ENCODE measurements at regions not wholly inside any gene's neighbourhood (a gene's known extent, or its start where the extent isn't known, plus 50 kb on each side); places are given as distances from the start of the nearest gene placed in this dataset.

- TF ChIP-seq CTCF (IDR thresholded peaks at IDR 0.05; ENCODE audit: insufficient read depth, low read depth, low read length, missing control alignments) = no peak
- no peak overlapping the region for H3K4me3 ChIP-seq (ENCODE audit: low read length)
- DNase-seq (ENCODE audit: low read depth) = no peak
Observed at GRCh38 chr9:82498541-82499317, 510.2 kb downstream of the SPATA31D1 start.

- TF ChIP-seq CTCF (IDR thresholded peaks at IDR 0.05; ENCODE audit: insufficient read depth, low read depth, low read length, missing control alignments) = no peak
- H3K4me3 ChIP-seq (ENCODE audit: low read length) = no peak overlapping the region
Observed at GRCh38 chr9:82499337-82499736, 510.8 kb downstream of the SPATA31D1 start.

GRCh38 chr9:82504620-82505019 lies 516.0 kb downstream of the SPATA31D1 start:
- no peak for TF ChIP-seq CTCF (IDR thresholded peaks at IDR 0.05; ENCODE audit: insufficient read depth, low read depth, low read length, missing control alignments)
- H3K4me3 ChIP-seq (ENCODE audit: low read length) = no peak overlapping the region
- peak; percentile 3 for DNase-seq (ENCODE audit: low read depth)

More at GRCh38 chr9:82499337-82499736, 510.8 kb downstream of the SPATA31D1 start:
- no peak for DNase-seq (ENCODE audit: low read depth)

- no peak overlapping the region for H3K4me3 ChIP-seq (ENCODE audit: low read length)
- no peak for TF ChIP-seq CTCF (IDR thresholded peaks at IDR 0.05; ENCODE audit: insufficient read depth, low read depth, low read length, missing control alignments)
- DNase-seq (ENCODE audit: low read depth) = no peak
Observed at GRCh38 chr9:82511626-82512025, 523.1 kb downstream of the SPATA31D1 start.

- no peak overlapping the region for H3K4me3 ChIP-seq (ENCODE audit: low read length)
- no peak for TF ChIP-seq CTCF (IDR thresholded peaks at IDR 0.05; ENCODE audit: insufficient read depth, low read depth, low read length, missing control alignments)
- DNase-seq (ENCODE audit: low read depth) = no peak
Observed at GRCh38 chr9:82512728-82513127, 524.2 kb downstream of the SPATA31D1 start.

GRCh38 chr9:82513242-82513751 lies 524.7 kb downstream of the SPATA31D1 start:
- TF ChIP-seq CTCF (IDR thresholded peaks at IDR 0.05; ENCODE audit: insufficient read depth, low read depth, low read length, missing control alignments) = no peak
- H3K4me3 ChIP-seq (ENCODE audit: low read length) = no peak overlapping the region
- no peak for DNase-seq (ENCODE audit: low read depth)

Measured in epithelial cell of esophagus (primary cell).